ENCODE measurements at regions not wholly inside any gene's neighbourhood (a gene's known extent, or its start where the extent isn't known, plus 50 kb on each side); places are given as distances from the start of the nearest gene placed in this dataset.

GRCh38 chr16:72262711-72263110 is 90.8 kb upstream of the PMFBP1 start:
- DNase-seq, result no peak

DNA sequence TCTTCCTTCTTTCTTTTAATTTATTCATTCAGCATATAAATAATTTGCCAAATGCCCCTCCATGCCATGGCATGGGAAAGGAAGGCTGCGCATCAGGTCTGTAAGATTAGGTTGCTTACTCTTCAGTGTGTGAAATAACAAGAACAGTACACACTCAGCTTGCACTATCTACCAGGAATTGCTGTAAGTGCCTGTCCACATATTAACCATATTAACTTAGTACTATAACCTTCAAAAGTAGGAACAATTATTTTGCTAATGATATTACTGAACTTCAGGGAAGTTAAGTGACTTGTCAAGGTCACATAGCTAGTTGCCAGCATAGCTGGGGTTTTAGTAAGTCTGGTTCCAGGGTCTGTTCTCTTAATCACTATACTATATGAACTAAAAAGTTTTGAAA is 89.2 kb upstream of the PMFBP1 start:
- no peak for DNase-seq

- DNase-seq, result no peak
Measured at GRCh38 chr16:72256398-72257066, 84.6 kb upstream of the PMFBP1 start.

DNA sequence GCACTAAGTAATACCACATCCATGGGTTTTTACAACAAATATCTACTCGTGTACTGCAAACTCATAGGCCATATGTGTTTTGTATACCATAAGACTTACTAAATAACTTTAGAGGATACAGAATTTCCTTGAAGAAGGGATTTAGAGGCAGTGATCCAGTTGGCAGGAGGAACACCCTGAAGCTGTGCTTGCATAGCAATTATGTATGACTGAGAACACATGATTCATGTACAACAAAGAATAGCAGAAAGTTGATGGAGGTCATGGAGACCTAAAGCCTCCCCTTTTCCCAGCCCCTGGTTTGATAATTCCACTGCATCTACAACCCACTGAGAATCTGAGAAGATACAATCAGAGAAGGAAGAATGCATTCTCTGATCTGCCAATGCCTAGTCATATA is 83.8 kb upstream of the PMFBP1 start:
- no peak for DNase-seq

DNA sequence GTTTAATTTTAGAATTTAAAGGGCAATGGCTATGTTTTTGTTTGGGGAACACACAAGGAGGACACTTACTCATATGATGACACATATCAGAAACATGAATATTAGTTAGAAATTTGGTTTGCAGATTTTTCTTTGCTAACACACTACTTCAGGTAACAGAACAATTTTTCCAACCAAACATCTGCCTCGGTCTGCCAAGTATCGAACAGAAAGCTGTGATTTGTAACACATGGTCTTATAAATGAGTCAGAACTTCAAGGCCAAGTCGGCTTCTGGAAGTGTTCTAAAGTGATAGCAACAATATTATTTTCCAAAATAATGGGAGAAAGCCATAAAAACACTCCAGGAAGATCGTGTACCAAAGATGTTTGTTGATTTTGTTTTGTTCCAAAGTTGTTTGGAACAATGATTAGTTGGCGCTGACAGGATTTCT is 75.9 kb upstream of the PMFBP1 start:
- no peak for DNase-seq

- DNase-seq, result no peak
Measured at GRCh38 chr16:72246423-72246822, 74.5 kb upstream of the PMFBP1 start.

DNA sequence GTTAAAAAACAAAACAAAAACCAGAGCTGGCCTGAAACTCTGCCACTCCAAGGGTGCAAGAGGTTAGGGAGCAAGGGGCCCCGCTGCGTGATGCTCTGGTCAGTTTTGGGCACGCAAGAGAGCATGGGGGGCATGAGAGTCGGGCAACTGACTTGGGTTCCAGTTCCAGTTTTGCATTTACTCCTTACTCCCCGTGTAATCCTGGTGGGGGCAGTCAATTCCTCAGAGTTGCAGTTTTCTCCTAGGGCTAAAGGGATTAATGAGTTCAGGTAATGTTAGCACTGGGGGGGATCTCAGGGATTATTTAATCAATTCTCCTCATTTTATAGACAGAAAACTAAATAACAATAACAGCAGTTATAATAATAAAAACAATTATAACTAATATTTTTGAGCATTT is 72.9 kb upstream of the PMFBP1 start:
- DNase-seq, result no peak

GRCh38 chr16:72243621-72244020 is 71.7 kb upstream of the PMFBP1 start:
- DNase-seq, result no peak

- no peak for DNase-seq
Measured at GRCh38 chr16:72242757-72243156, 70.8 kb upstream of the PMFBP1 start.

- peak; percentile 33 for DNase-seq
Measured at GRCh38 chr16:72241930-72242329, 70.0 kb upstream of the PMFBP1 start.

- DNase-seq, result no peak
Measured at GRCh38 chr16:72241008-72241407, 69.1 kb upstream of the PMFBP1 start.

DNA sequence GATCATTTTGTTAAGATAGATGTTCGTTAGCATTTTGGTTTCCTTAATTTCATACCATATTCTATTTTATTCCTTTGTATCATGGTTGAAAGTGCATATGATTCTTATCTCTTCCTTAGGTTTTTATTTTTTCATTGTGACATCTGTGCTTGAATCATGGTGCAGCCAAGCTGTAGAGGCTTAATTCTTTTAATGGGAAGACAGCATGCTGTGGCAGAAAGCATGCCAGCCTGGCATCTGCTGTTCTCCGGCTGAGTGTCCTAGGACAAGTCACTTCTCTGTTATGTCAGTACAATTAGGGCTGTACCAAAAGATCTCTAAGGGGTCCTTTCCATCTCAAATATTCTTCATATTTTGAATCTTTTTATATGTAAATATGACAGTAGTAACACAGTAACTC is 68.5 kb upstream of the PMFBP1 start:
- DNase-seq, result no peak

DNA sequence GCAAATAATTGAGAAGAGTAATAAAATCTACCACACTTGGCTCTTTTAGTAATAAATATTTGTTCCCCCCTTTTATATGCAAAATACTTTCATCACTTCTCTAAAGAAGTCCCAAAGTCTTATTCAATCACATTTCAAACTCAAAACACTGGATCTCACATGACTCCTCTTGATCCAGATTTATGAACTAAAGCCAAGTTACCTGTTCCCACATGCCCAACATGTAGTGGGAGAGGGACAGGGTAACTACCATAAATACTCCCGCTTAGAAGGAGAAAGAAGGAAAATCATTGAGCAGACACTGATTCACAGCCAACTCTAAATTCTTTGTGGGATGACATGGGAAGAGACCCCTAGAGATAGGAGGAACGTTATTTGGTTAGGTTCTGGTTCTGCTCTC is 64.9 kb upstream of the PMFBP1 start:
- no peak for DNase-seq

GRCh38 chr16:72234387-72234786 is 62.4 kb upstream of the PMFBP1 start:
- no peak for DNase-seq

DNA sequence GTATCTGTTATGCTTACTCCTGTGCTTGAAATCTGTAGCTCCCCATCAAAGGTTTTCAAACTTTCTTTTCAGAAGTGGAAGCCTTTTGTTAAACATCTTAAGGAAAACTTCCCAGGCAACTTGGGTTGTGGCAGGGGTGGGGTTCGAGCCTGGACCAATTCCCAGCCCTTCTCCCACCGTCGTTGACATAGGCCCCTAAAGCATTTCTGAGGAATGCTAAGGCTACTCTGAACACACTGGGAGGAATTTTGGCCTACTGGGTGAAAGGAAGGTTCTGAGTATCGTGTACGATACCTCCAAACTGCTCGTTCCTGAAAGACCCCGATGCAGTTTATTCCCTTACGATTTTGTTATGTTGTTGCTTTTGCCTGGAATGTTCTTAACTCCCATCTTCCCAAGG is 56.1 kb upstream of the PMFBP1 start:
- no peak for DNase-seq

- DNase-seq, result no peak
Measured at GRCh38 chr16:72226136-72226535, 54.2 kb upstream of the PMFBP1 start.

- DNase-seq, result no peak
Measured at GRCh38 chr16:72224260-72224768, 52.4 kb upstream of the PMFBP1 start.

- no peak for DNase-seq
Measured at GRCh38 chr16:72222503-72222902, 50.5 kb upstream of the PMFBP1 start.

All from right hindlimb (tissue), 1 donor.